Spleen (tissue), 11 donors: ENCODE measurements at regions not wholly inside any gene's neighbourhood (a gene's known extent, or its start where the extent isn't known, plus 50 kb on each side); places are given as distances from the start of the nearest gene placed in this dataset.

Experiments used
- DNase-seq: peaks from one replicate; pipeline ENCODE4 v3.0.0-alpha.2; 2020
- H3K27ac ChIP-seq, 8 donors: fragments of 200-600 bp; sonication (generic) in 7 of 8; 1 replicate in 4 of 8; 2 replicates in 4 of 8; pipeline versions ENCODE4 v1.5.0 to v1.8.0; 2016 to 2021; ENCODE audit warnings: inconsistent platforms in 4 of 8, mild to moderate bottlenecking in 4 of 8, moderate library complexity in 1 of 8
- H3K27me3 ChIP-seq, 7 donors: fragments of 200-600 bp; sonication (generic) in 6 of 7; replicated peaks in 1 of 7; 1 replicate in 4 of 7; 2 replicates in 3 of 7; pipeline versions ENCODE4 v1.5.0 to v1.8.0; 2016 to 2021; ENCODE audit warnings: inconsistent platforms in 3 of 7, mild to moderate bottlenecking in 1 of 7
- H3K36me3 ChIP-seq, 6 donors: fragments of 200-600 bp; sonication (generic) in 5 of 6; 1 replicate in 4 of 6; 2 replicates in 2 of 6; pipeline versions ENCODE4 v1.5.0 to v1.8.0; 2016 to 2021; ENCODE audit warnings: inconsistent platforms in 2 of 6
- H3K4me1 ChIP-seq, 6 donors: fragments of 200-600 bp; sonication (generic) in 5 of 6; 1 replicate in 3 of 6; 2 replicates in 3 of 6; pipeline versions ENCODE4 v1.5.0 to v1.8.0; 2016 to 2021; ENCODE audit warnings: inconsistent platforms in 3 of 6
- H3K4me3 ChIP-seq, 8 donors: fragments of 200-600 bp; sonication (generic) in 7 of 8; 1 replicate in 4 of 8; 2 replicates in 4 of 8; pipeline versions ENCODE4 v1.5.0 to v1.8.0; 2016 to 2021; ENCODE audit warnings: inconsistent platforms in 4 of 8, mild to moderate bottlenecking in 4 of 8, moderate library complexity in 2 of 8
- H3K9me3 ChIP-seq, 8 donors: fragments of 200-600 bp; sonication (generic) in 7 of 8; 1 replicate in 4 of 8; 2 replicates in 4 of 8; pipeline versions ENCODE4 v1.5.0 to v1.8.0; 2016 to 2021; ENCODE audit warnings: inconsistent platforms in 4 of 8
- POLR2A ChIP-seq, 3 donors: fragments of 450-650 bp; IDR thresholded peaks; one replicate each; pipeline ENCODE4 v1.5.1; 2017; ENCODE audit warnings: antibody characterized with exemption in 3 of 3, mild to moderate bottlenecking in 1 of 3
- POLR2AphosphoS5 ChIP-seq, 3 donors: sonication (generic); formaldehyde crosslinking; IDR thresholded peaks; one replicate each; pipeline ENCODE4 v1.5.1; 2017; ENCODE audit warnings: antibody characterized with exemption in 3 of 3
- WGBS, 5 donors: extraction: QIAGEN DNeasy Blood & Tissue Kit in 3 of 5; methylation state at CpG; one replicate each; pipeline versions ENCODE4 v1.1.5 to v1.1.7; 2013 to 2018; 5-methylcytosine and 5-hydroxymethylcytosine counted together
- intact Hi-C: fragments of 100-400 bp; cut with DNase I; formaldehyde crosslinking; loops from one replicate; pipeline ENCODE4 v1.15.0; 2023; ENCODE audit warnings: low total_unique reads
- TF ChIP-seq, protein P1 (sequence below), 11 experiments: fragments of 200-600 bp in 7 of 11; fragments of 450-650 bp in 4 of 11; sonication (generic) in 4 of 11; IDR thresholded peaks in 8 of 11; conservative IDR thresholded peaks in 3 of 11; 1 replicate in 7 of 11; 2 replicates in 4 of 11; pipeline versions ENCODE4 v1.4.0 to v1.8.0; 2016 to 2021; ENCODE audit warnings: antibody characterized with exemption in 11 of 11, inconsistent platforms in 4 of 11, mild to moderate bottlenecking in 1 of 11
- donor health status: healthy with polysubstance abuse.
- donor health status: DM: no; HTN: no; CAD: no; lungs with moderate emphysema.
- donor health status: DM: no; HTN: no; CAD: no.
- donor health status: Bipolar disorder and iron deficiency.
- donor health status: healthy.
- donor health status: DM: no; HTN: no; CAD: no.
- donor health status: DM: yes; HTN: yes; CAD: no.

DNA sequence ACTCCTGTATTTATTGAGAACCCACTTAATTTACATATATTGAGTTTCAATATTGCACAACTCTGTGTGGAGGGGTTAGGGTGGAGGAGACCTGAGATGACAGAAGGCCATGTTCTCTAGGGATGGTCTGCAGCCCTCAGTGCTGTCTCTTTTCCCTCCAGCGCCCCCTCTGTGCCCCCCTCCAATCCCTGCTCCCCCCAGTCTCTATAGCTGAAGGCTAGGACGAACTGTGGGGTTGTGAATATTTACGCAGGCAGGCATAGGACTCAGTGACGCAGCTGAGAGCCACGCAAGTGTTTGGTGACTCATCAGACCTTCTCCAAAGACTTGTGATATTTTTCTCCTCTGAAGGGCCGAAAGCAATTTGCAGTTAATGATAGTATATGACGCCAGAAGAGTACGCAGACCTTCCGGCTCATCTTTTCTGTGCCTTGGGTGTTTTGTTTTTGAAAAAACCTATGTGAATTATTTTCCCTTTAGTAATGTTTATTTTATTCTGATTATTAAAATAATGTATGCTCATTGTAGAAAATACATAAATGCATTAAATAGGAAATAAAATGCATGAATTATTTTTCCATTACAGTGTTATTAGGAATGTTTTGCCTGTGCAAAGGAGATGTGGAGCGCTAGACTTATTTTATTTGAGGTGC lies 85.3 kb downstream of the SLC25A47 start:
- H3K4me3 ChIP-seq = no peak overlapping the region
- no peak overlapping the region for H3K27ac ChIP-seq
- no peak for TF ChIP-seq POLR2AphosphoS5 (IDR thresholded peaks at IDR 0.05)
- no peak for DNase-seq
- intact Hi-C loops = no loop called here
- 75 to 92% (median 79%) methylated on average over 10 of the region's 10 CpGs for WGBS, 5 donors
- peaks cover 0 to 39% (median 23%) of the 10 kb centered on the region in 6 donors for H3K4me1 ChIP-seq
- no peaks in the 10 kb centered on the region for H3K27me3 ChIP-seq
- H3K36me3 ChIP-seq = no peaks in the 10 kb centered on the region
- no peaks in the 10 kb centered on the region for H3K9me3 ChIP-seq

DNA sequence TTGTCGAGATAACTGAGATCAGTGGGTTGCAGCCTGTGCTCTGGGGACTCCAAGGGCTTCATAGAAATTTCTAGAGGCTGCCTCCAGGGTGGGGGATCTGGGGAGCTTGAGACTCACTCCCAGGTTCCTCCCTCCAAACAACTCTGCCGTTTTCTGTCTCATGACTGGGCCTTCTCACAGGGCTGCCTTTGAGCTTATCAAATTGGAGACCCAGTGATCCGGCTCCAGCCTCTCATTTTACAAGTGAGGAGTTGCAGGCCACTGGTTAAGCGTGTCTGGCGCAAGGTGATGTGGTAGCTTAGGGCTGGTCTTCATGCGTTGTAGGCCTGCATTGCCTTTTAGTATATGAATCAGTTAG lies 85.8 kb downstream of the SLC25A47 start:
- Histone ChIP-seq H3K36me3 (no peaks in the 10 kb centered on the region), H3K27ac (no peak overlapping the region), H3K4me1 (peaks cover 0 to 39% (median 23%) of the 10 kb centered on the region in 6 donors), H3K4me3 (no peak overlapping the region), H3K9me3 (no peaks in the 10 kb centered on the region), H3K27me3 (no peaks in the 10 kb centered on the region)
- intact Hi-C loops = no loop called here
- TF ChIP-seq, protein P1, sequence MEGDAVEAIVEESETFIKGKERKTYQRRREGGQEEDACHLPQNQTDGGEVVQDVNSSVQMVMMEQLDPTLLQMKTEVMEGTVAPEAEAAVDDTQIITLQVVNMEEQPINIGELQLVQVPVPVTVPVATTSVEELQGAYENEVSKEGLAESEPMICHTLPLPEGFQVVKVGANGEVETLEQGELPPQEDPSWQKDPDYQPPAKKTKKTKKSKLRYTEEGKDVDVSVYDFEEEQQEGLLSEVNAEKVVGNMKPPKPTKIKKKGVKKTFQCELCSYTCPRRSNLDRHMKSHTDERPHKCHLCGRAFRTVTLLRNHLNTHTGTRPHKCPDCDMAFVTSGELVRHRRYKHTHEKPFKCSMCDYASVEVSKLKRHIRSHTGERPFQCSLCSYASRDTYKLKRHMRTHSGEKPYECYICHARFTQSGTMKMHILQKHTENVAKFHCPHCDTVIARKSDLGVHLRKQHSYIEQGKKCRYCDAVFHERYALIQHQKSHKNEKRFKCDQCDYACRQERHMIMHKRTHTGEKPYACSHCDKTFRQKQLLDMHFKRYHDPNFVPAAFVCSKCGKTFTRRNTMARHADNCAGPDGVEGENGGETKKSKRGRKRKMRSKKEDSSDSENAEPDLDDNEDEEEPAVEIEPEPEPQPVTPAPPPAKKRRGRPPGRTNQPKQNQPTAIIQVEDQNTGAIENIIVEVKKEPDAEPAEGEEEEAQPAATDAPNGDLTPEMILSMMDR (IDR thresholded peaks at IDR 0.05 in 8 of 11, conservative IDR thresholded peaks at IDR 0.05 in 3 of 11) = no peak
- no peak for TF ChIP-seq POLR2A (IDR thresholded peaks at IDR 0.05)
- no peak for TF ChIP-seq POLR2AphosphoS5 (IDR thresholded peaks at IDR 0.05)
- WGBS, 5 donors = 84 to 96% (median 92%) methylated on average over 6 of the region's 6 CpGs
- DNase-seq = no peak

DNA sequence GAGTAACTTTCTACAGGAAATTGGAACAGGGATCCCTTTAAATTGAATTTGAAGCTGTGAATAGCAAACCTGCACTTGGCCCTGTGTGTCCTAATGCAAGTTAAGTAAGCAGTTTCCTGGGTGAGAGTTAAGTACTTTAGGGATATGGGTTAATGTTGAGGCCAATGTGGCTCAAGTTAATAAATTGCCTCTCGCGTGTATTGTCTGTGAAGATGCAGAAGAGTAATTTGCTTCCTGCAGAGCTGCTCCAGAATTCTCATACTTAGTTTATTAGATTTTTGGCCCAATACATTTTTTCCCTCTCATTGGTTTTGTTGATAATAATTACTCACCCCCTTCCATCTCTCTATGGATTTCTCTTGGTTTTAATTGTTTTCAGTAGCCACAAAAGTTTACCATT lies 86.5 kb downstream of the SLC25A47 start:
- intact Hi-C loops = no loop called here
- H3K27ac ChIP-seq = no peak overlapping the region
- H3K36me3 ChIP-seq = no peaks in the 10 kb centered on the region
- 56 to 94% (median 81%) methylated on average over 2 of the region's 2 CpGs for WGBS, 5 donors
- no peak for DNase-seq
- no peaks in the 10 kb centered on the region for H3K9me3 ChIP-seq
- no peak for TF ChIP-seq POLR2A (IDR thresholded peaks at IDR 0.05)
- TF ChIP-seq, protein P1 (IDR thresholded peaks at IDR 0.05 in 8 of 11, conservative IDR thresholded peaks at IDR 0.05 in 3 of 11) = no peak
- no peak for TF ChIP-seq POLR2AphosphoS5 (IDR thresholded peaks at IDR 0.05)
- H3K27me3 ChIP-seq = no peaks in the 10 kb centered on the region
- H3K4me3 ChIP-seq = no peak overlapping the region
- peaks cover 0 to 36% (median 20%) of the 10 kb centered on the region in 6 donors for H3K4me1 ChIP-seq

DNA sequence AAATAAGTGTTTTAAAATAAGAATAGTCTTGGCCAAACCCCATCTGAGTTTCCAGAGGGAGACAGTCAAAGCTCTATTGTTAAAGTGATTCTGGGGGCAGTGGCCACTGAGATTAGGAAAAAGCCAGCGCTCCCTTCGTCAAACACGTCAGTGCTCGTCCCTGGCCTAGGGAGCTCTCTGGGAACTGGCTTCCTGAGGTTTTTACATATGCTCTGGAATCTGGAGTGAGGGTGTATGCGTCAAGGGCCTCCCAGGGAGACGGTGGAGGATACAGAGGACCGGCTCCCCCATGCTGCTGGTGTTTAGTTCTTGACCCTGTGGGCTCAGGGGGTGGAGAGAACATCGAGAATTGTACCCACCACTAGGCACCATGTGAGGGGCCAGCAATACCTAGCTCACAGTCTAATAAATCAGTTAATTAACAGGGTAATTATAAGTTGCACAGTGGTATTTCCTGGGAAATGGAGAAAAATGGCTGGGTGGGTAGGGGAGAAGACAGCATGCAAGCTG lies 87.0 kb downstream of the SLC25A47 start:
- H3K27me3 ChIP-seq = no peaks in the 10 kb centered on the region
- intact Hi-C loops = no loop called here
- no peak overlapping the region for H3K27ac ChIP-seq
- H3K36me3 ChIP-seq = no peaks in the 10 kb centered on the region
- H3K4me3 ChIP-seq = no peak overlapping the region
- no peak for TF ChIP-seq POLR2A (IDR thresholded peaks at IDR 0.05)
- TF ChIP-seq, protein P1 (IDR thresholded peaks at IDR 0.05 in 8 of 11, conservative IDR thresholded peaks at IDR 0.05 in 3 of 11) = no peak
- no peak for TF ChIP-seq POLR2AphosphoS5 (IDR thresholded peaks at IDR 0.05)
- WGBS, 5 donors = 90 to 96% (median 95%) methylated on average over 8 of the region's 8 CpGs
- H3K9me3 ChIP-seq = no peaks in the 10 kb centered on the region
- no peak for DNase-seq
- H3K4me1 ChIP-seq = peaks cover 0 to 34% (median 19%) of the 10 kb centered on the region in 6 donors
